GM12872 (cell line): ENCODE measurements at regions not wholly inside any gene's neighbourhood (a gene's known extent, or its start where the extent isn't known, plus 50 kb on each side); places are given as distances from the start of the nearest gene placed in this dataset.

Source experiments
- TF ChIP-seq, protein P1 (sequence below): IDR thresholded peaks from 3 replicates; pipeline ENCODE4 v1.5.1; 2011; ENCODE audit warnings: low read depth, mild to moderate bottlenecking, low read length, moderate library complexity; ENCODE audit not compliant: insufficient read depth

GRCh38 chr11:69572861-69573260, 68.1 kb upstream of the CCND1 start:
- TF ChIP-seq, protein P1, sequence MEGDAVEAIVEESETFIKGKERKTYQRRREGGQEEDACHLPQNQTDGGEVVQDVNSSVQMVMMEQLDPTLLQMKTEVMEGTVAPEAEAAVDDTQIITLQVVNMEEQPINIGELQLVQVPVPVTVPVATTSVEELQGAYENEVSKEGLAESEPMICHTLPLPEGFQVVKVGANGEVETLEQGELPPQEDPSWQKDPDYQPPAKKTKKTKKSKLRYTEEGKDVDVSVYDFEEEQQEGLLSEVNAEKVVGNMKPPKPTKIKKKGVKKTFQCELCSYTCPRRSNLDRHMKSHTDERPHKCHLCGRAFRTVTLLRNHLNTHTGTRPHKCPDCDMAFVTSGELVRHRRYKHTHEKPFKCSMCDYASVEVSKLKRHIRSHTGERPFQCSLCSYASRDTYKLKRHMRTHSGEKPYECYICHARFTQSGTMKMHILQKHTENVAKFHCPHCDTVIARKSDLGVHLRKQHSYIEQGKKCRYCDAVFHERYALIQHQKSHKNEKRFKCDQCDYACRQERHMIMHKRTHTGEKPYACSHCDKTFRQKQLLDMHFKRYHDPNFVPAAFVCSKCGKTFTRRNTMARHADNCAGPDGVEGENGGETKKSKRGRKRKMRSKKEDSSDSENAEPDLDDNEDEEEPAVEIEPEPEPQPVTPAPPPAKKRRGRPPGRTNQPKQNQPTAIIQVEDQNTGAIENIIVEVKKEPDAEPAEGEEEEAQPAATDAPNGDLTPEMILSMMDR = no peak

DNA sequence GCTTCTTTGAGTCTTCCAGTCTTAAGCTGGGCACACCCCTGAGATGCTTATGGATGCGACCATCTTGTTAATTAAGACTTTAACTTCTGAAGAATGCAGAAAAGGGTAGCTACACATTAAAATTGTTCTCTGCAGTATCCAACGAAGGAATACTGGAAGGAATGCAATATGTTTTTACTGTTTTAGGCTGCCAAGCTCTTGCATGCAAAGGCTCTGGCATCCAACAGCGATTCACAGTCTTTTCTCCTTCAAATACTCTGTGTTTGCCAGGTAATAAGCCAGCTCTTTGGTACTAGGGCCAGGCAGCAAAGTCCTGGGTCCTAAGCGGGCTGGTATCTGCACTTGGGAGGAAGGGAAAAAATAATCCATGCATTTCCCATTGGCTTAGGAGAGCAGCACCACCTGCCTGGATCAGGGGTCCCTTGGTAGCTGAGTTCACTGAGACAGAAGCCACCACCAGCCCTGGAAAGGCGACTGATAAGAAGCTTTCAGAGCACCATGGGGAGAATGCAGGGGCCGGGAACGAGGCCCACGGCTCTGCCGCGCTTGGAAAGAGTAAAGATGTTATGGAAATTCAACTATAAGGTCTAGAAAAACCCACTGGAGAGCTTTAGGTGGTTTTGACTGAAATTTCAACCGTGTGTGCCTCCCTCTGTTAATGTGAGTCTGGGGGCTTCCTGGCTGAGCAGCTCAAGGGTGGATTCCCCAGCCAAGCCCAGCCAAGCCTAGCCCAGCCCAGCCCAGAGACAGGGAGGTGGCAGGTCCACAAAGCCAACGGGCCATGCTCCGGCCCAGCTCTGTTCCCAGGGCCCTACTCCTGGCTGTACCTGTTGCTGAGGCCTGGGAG, 67.0 kb upstream of the CCND1 start:
- TF ChIP-seq, protein P1 = no peak

DNA sequence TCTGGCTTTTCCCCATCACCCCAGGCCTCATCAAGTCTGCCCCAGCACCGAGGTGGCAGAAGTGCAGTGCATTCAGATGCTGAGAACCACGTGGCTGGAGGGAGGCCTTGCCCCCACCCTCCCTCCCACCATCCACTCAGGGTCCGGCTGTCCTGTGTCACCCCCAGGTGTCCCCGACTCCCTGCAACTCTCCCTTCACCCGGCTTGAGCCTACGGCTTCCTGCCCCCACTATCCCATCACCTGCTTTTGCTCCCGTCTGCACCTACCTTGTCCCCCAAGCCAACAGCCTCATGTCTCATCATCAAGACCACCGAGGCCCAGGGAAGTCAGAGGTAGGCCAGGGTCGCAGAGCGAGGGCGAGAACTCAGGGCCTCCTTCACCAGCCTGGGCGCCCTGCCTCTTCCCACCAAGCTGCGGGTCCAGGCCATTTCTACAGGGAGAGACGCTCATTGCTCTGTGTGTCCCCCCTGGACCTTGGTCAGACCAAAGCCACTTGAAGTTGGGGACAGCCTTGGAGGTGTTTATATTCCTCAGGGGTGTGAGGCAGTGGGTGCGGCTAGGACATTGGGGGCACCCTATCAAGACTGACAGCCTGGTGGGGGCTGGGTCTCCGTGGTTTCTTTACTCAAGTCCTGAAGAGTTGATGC, 66.2 kb upstream of the CCND1 start:
- TF ChIP-seq, protein P1 = no peak

- TF ChIP-seq, protein P1 = no peak
Measured at GRCh38 chr11:69575296-69576068, 65.5 kb upstream of the CCND1 start.

- TF ChIP-seq, protein P1 = no peak
Measured at GRCh38 chr11:69576069-69576782, 64.7 kb upstream of the CCND1 start.

DNA sequence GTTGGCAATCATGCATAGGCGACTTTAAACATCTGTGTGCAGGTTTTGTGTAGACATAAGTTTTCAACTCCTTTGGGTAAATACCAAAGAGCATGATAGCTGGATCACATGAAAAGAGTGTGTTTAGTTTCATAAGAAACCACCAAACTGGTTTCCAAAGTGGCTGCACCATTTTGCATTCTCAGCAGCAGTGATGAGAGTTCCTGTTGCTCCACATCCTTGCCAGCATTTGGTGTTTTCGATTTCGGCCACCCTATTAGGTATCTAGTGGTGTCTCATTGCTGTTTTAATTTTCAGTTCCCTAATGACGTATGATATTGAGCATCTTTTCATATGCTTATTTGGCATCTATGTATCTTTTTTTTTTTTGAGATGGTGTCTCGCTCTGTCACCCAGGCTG, 62.8 kb upstream of the CCND1 start:
- TF ChIP-seq, protein P1 = no peak
